G401 (cell line): ENCODE measurements at regions not wholly inside any gene's neighbourhood (a gene's known extent, or its start where the extent isn't known, plus 50 kb on each side); places are given as distances from the start of the nearest gene placed in this dataset.

ENCODE experiments used
- DNase-seq: peaks from one replicate; pipeline ENCODE4 v3.0.0-alpha.2; 2015; ENCODE audit warnings: low spot score
- in situ Hi-C: cut with HindIII; loops from 2 replicates; pipeline ENCODE4 v1.10.0; 2016; ENCODE audit warnings: low sequenced_read_pairs, mixed read lengths

DNA sequence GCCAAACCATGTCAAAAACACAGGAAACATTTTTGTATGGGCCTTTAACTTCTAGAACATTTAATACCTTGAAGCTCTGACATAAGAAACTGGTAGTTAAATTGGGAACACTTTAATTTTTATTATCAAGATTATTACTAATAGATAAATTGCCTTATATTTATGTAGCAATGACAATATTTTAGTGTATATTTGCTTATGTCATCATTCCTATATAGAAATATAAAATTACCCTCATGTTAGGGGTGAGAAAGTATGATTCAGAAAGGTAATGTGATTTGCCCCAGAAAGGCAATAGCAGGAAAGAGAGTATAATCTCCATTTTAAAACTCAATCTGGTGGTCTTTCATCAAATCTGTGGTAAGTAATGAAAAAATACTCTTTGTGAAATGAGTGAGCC is 147.4 kb downstream of the IL15 start:
- in situ Hi-C loops = no loop called here
- no peak for DNase-seq

DNA sequence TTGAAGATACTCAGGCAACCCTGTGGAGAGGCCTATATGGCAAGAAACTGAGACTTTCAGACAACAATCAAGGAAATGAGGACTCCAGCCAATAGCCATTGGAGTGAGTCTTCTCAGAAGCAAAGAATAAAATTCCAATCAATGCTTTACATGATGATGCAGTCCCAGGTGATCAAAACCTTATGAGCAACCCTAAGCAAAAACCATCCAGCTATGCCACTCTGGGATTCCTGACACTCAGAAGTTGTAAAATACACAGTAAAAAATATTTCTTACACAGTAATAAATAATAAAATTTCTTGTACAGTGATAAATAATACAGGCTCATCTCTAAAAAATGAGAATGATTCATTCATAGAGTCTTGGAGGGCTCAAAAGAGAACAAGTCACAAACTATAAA is 150.6 kb downstream of the IL15 start:
- in situ Hi-C loops = no loop called here
- DNase-seq = no peak

DNA sequence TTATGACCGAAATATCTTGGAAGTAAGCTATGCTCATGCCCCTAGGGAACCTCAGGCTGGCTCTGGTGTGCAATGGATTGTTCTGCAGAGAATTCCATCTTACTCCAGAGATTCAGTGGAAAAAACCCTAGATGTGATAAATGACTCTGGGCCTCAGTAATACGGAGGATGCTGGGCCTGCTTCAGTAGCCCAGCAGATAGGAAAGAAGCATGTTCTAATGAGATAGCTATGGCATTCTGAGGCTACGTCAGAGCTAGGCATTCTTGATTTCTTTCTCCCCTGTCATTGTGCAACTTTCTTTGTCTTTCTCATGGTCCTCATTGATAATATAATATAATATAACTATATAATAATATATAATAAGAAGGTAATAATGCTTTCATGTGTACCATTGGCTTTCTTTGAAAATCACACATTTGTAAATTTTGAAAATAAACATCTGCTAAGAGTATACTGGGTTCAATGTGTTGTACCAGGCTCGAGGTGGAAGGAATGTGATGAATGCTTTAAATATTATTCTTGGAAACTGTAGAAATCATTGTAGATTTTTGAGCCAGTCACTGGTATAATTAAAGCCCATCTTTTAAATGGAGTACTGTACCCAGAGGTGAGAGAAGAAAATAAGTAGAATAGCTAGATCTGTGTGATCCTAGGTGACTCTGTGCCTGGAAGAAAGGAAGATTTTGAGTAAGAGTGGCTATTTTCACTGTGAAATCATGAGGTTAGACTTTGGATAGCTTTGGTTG is 152.0 kb downstream of the IL15 start:
- in situ Hi-C loops = no loop called here
- DNase-seq = no peak

DNA sequence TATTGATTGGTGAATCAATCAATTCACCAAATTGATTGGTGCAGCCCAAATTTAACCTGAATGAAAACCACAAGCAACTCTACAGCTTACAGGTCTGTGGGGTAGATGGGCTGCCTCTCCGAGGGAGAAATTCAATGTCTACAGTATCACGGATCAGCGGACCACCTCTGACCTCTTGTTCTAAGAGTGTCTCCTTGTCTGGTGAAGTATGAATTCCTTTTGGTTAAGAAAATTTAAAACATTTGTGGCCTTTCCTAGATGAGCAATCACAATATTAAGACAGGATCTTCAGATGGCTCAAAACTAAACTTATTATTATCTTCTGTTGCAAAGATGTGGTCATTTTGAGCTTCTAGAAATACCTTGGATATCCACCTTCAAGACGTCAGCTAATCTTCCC is 153.3 kb downstream of the IL15 start:
- no peak for DNase-seq
- in situ Hi-C loops = no loop called here

DNA sequence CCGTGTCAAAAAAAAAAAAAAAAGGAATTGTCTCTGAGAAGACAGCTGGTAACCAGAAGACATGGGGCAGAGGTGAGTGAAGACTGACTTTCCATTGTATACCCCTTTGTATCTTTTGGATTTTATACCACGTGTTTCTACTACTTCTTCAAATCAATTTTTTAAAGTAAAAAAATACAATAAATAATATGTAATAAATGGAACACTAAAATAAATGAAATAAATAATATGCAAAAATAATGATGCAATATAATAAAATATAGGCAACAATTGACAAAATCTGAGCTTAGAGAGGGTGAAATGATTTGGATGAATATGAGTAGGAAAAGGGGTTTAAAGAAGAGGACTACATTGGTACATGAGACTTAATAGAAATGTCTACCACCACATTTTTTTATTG is 155.8 kb downstream of the IL15 start:
- DNase-seq = no peak
- in situ Hi-C loops = no loop called here

DNA sequence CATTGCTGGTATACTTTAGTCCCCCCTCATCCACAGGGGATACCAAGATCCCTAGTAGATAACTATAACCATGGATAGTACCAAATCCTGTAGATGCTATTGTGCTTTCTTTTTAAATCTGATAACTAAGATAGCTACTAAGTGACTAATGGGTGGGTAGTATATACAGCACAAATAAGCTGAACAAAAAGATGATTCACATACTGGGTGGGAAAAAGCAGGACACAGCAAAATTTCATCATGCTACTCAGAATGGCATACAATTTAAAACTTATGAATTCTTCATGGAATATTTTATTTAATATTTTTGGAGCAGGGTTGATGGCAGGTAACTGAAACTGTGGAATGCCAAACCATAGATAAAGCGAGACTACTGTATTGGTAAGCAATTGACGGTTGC is 161.6 kb downstream of the IL15 start:
- in situ Hi-C loops = no loop called here
- no peak for DNase-seq

DNA sequence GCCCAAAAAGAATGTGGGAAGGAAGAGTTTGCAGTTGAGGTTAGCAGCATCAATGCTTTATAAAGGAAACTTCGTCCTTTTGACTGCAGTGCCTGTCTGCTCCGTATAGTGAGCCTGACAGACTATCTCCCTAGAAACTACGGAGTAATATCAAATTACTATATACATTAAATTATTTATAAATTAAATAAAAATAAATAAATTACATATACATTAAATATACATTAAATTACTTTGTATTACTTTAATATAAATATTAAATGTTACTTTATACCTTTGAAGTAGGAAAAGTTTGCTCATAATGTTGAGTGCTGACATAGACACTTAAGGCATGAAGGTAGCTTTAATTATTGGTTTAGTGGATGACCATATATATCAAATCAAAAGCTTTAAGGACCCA is 165.2 kb downstream of the IL15 start:
- in situ Hi-C loops = no loop called here
- no peak for DNase-seq

DNA sequence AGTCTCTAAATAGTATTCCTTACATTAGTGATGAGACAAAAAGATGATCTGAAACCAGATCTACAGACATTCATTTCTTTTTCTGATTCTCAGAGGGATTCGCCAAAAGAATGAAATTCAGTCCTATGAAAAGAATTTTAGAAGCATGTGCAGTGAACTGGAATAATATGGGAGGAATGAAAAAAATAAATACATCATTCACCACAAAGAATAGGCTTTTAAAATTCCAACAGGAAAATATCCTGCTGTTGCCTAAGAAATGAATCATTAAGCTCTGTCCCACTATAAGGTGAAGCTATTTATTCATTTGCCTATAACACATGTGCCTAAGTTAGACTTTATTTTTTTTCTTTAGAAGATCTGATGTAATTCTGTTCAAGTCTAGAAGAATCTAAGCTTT is 165.9 kb downstream of the IL15 start:
- in situ Hi-C loops = no loop called here
- DNase-seq = no peak

DNA sequence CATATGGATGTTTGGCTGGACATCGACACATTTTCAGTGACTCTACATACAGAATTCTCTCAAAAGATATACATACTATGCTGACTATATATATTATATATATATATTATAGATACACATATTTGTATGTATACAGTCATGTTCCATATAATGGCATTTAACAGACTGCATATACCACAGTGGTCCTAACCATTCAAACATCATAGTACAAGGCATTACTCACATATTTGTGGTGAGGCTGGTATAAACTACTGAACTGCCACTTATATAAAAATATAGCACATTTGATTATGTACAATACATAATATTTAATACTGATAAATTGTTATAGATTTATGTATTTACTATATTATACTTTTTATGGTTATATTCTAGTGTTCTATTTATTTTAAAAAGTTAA is 168.5 kb downstream of the IL15 start:
- in situ Hi-C loops = no loop called here
- no peak for DNase-seq

DNA sequence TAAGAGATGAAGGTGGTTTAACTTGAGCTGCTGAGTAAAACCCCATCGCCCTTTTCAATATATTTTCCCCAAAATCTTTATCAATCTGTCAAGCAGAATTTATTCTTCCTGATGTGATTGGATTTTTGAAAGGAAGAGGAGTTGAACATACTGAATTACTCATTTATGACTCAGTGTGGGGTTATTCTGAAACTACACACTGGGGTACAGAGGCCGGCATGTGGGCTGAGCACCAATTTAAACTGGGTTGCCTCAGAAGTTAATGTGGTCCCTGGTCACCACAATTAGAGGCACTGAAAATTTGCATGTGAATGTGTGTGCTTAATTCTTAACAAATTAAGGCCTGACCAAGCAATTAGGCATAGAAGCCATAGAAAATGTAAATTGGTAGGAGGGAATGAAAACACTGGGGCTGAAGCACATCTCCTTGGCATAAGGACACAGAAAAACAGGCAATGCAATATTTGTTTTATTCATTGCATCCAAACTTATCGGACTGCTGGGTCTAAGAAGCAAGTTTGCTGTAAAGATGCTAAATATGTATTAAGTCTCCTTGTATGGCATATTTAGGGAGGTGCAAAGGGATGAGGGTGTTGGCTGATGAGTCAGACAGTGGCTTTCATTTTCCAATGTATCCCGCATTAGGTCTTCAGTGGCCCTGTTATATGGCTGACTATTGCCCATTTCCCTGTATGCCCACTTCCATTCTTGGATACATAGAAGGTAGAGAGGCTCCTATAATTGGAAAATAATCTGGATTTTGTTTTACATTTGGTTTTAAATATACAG is 170.9 kb downstream of the IL15 start:
- DNase-seq = no peak
- in situ Hi-C loops = no loop called here

DNA sequence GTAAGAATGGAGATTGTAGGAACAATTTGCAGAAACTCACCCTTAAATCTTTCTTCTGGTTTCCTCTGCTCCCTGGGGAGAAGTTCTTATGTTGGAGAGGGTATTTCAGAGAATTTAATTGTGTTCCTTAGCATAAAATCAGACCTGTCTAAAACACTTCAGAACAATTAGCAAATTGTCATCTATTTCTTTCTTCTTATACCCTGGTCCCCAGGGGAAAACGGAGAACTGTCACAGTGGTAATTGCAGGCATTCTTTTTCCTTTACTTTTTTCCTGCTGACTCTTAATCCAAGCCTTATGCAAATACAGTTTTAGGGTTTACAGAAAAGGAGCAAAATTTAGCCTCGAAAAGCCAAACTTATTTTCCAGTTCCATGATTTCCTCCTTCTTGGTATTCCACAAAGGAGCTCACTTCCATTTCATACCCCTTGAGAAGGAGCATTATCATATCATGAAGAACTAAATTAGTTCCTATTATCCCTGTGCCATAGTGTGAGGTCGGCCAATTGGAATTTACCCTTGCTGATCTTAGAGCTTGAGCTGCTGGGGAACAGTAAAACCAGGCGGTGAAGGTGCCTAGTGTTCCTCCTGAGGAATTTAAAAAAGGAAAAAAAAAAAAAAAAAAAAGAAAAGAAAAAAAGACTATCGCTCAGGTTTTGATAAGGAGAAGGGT is 173.8 kb downstream of the IL15 start:
- no peak for DNase-seq
- in situ Hi-C loops = no loop called here

DNA sequence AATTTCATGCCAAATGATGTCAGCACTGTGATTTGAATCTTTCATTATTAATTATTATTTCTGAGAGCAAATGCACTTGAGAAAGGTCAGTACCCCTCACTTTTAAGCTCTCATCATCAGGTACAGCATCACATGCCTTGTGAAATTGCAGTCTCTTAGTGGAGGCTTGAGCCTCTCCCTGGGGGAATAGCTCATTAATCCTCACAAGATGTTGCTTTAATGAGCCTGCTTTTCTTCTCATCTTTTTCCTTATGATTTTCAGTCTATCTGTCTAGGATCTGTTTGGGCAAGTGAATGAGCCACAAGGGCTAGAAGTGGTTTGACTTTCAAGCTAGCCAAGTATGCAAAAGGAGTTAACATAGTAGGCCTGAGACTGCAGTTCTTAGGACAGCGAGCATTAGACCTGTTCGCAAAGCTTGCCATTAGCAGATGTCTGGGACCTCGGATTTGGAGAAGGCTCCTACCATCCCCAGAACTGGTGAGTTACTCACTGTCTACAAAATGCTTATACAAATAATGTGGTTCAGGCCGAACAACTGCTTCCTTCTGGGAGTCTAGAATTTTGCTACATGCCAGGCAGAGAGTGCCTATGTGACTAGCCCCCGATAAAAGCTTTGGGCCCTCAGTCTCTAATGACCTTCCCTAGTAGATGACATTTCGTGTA is 174.5 kb downstream of the IL15 start:
- DNase-seq = no peak
- in situ Hi-C loops = no loop called here

DNA sequence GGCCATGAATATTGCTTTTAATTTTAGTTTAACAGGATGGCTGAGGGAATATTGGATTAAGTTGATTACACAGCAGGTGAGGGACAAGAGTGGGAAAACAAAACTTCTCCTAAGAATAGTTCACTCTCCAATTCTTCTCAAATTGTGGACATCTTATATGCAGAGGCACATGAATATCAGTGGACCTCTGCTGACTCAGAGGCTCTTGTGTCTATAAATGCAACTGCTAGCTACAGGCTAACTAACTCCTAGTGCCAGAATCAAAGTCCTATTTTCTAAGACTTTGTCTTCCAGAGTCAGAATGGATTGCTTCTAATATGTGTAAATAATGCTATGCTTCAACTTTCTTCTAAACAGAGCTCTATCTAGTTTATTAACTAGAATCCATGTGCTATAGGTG is 175.8 kb downstream of the IL15 start:
- in situ Hi-C loops = no loop called here

DNA sequence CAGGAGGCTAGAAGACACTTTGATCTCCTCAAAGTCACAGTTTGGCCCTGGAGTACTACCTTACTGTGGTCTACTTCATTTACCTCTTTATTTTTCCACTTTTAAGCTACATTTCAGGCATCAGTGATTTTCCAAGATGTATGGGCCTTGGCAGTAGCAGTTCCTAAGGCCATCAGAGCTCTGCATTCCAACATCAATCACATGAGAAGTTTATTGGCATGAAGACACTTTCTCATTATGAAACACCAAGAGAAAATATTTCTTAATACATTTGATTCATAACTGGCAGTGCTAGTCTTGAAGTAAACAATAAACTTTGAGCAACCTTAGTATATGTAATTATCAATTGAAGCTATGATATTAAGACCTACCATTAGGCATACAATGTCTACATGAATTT is 178.1 kb downstream of the IL15 start:
- in situ Hi-C loops = no loop called here
- DNase-seq = no peak

More for the DNA sequence above, 175.8 kb downstream of the IL15 start:
- DNase-seq = no peak

DNA sequence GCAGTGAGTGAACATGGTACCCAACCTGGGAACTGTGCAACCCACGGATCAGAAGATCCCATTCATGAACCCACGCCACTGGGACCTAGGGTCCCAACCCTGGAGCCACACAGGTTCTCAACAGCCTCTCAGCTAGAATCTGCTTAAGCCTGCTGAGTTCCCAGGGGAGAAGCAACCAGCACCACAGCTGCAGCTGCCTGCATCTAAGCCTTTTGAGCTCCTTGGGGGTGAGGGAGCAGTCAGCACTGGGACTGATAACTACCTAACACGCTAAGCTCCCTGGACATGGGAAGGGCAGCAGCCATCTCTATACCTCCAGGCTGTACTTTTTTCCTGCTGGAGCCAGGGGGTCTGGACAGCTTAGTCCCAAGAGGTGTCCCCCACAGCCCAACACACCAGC is 179.3 kb downstream of the IL15 start:
- DNase-seq = no peak
- in situ Hi-C loops = no loop called here

DNA sequence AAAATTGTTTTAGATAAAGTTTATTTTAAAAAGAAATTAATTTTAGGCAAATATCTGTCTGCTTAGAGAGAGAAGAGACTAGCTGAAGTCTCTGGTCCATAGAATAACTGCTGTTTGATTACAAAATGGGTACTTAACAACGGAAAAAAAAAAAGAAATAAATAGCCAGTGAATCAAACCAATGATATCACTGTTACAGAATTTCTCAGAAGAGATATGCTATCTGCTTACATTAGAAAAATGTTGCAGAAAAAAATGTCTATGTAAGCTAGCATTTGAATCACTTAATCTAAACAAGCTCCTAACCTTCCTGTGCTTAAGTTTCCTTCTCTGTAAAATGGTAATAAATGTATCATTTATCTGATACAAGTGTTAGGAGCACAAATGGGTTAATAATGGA is 189.9 kb downstream of the IL15 start:
- DNase-seq = no peak
- in situ Hi-C loops = no loop called here

DNA sequence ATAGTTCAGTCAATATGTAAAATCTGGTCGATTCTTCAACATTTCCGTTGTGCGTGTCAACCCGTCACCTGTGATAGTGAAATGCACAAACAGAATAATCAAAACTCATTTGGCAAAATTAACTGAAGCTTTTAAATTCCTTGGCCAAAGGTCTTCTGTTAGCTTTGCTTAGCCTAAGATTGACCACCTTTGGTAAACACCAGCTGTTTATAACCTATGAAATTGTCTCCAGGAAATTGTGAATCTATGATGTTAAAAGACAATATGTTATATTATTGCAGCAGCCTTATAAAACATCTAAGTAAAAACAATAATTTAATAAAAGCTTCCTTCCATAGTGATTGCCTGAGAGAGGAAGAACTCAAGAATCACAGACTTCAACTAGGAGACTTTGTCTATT is 196.8 kb downstream of the IL15 start:
- DNase-seq = no peak
- in situ Hi-C loops = no loop called here

DNA sequence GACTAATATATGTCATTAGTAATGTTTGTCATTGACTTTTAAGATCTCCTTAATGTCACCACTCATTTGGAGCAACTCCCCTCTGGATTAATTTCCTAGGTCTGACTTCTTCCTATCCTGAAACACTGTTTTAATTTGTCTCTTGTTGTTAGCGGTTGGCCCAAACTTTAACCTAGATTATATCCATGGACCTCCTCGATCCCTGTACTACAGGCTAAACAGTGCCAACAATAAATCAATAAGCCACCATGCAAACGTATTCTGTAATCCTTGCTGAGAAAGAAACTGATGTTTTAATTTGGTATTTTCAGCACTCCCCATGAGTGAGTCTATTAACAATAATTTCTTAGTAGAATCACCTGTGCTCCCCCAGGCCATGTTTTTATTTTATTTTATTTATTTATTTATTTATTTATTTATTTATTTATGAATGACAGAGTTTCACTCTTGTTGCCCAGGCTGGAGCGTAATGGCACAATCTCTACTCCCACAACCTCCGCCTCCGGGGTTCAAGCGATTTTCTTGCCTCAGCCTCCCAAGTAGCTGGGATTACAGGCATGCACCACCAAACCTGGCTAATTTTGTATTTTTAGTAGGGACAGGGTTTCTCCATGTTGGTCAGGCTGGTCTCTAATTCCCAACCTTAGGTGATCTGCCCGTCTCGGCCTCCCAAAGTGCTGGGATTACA is 204.1 kb downstream of the IL15 start:
- DNase-seq = no peak
- in situ Hi-C loops = no loop called here

DNA sequence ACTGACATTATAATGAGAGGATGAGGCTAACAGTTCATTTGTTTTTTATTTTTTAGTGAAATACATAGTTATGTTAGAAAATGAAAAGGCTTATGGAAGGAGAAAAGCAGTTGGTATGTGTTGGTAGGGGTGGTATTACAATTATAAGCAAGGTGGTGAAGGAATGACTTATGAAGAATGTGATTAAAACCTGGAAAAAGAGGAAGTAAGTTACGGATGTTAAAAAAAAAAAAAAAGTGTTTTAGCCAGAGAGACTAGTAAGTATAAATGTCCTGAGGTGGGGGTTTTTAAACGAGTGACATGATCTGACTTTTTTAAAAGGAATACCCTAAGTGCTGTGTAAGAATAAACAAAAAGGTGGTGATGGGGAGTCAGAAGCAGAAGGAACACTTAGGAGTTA is 206.8 kb downstream of the IL15 start:
- no peak for DNase-seq
- in situ Hi-C loops = no loop called here
